ENCODE measurements at regions not wholly inside any gene's neighbourhood (a gene's known extent, or its start where the extent isn't known, plus 50 kb on each side); places are given as distances from the start of the nearest gene placed in this dataset.

DNA sequence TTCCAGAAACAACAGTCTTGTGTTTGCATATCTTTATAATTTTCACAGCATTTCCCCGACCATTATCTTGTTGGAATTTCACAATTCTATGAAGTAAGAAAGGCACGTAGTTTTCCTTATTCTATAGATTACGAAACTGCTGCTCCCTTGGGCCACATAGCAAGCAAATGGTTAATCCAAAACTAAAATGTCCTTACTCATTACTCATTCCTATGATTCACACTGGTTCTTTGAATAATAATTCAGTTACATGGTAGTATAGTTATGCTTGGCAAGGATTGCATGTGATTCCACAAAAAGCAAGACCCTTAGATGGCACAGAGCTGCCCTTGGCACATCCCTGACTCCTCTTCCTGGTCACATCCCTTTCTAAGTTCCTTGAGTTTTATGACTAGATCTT, 51.2 kb downstream of the OR13H1 start:
- TF ChIP-seq, protein P1, sequence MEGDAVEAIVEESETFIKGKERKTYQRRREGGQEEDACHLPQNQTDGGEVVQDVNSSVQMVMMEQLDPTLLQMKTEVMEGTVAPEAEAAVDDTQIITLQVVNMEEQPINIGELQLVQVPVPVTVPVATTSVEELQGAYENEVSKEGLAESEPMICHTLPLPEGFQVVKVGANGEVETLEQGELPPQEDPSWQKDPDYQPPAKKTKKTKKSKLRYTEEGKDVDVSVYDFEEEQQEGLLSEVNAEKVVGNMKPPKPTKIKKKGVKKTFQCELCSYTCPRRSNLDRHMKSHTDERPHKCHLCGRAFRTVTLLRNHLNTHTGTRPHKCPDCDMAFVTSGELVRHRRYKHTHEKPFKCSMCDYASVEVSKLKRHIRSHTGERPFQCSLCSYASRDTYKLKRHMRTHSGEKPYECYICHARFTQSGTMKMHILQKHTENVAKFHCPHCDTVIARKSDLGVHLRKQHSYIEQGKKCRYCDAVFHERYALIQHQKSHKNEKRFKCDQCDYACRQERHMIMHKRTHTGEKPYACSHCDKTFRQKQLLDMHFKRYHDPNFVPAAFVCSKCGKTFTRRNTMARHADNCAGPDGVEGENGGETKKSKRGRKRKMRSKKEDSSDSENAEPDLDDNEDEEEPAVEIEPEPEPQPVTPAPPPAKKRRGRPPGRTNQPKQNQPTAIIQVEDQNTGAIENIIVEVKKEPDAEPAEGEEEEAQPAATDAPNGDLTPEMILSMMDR (conservative IDR thresholded peaks at IDR 0.05), result no peak
- H3K27ac ChIP-seq, result no peak overlapping the region

DNA sequence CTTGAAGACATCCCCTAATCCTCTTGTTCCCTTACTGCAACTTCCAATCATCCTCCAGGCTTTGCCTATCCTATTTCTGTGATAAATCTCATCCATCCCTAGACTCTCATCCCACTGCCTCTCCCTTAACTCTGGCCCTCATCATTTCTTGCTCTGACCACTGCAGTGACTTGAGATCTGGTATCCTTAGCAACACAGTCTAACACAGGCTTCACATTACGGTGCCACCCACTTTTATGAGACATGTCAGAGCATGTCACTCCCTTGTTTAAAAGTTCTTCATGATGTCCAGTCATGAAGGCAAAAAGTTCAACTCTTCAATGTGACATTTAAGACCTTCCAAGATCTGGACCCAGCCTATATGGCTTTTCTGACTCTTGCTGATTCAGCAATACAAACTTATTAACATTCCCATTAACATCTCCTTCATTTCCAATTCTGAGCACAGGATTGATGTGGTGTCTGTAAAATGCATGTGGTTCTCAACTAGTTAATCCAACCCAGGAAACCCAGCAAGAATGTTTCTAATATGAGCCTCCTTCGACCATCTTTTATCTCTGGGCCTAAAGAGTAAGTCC, 64.0 kb downstream of the OR13H1 start:
- H3K27ac ChIP-seq, result no peak overlapping the region
- TF ChIP-seq, protein P1 (conservative IDR thresholded peaks at IDR 0.05), result no peak

DNA sequence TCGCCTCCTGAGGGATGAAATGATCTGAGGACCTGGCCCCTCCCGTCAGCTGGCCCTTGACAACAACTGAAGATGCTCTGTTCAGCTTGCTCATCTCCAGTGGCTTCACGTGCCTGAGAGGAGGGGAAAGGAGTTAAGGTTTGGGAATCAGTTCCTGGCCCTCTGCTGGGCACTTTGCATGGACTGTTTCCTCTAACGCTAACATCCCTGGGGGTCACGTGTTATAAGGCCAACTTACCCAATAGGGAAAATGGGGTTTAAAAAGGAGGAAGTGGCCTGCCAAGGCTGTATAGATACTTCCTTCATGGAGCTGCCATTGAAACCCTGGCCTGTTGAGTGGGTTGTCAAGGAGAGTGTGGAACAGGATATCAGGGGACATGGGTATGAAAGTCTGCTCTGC, 65.6 kb downstream of the OR13H1 start:
- TF ChIP-seq, protein P1 (conservative IDR thresholded peaks at IDR 0.05), result no peak
- H3K27ac ChIP-seq, result no peak overlapping the region

DNA sequence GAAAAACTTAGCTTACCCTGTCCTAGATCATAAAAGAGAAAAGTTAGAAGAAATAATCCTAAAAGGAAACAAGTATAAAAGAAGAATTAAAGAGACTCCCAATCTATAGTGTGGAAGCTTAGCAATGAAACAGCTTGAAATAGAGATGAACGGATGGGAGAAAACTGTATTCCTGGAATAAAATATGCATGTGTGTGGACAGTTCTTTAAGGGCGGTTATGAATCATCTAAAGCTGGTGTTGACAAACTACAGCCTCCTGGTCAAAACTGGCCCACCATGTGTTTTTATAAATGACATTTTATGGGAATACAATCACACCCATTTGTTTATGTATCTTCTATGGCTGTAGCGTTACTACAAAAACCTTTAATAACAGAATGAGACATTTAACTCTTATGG, 69.4 kb downstream of the OR13H1 start:
- TF ChIP-seq, protein P1 (conservative IDR thresholded peaks at IDR 0.05), result no peak
- H3K27ac ChIP-seq, result no peak overlapping the region

DNA sequence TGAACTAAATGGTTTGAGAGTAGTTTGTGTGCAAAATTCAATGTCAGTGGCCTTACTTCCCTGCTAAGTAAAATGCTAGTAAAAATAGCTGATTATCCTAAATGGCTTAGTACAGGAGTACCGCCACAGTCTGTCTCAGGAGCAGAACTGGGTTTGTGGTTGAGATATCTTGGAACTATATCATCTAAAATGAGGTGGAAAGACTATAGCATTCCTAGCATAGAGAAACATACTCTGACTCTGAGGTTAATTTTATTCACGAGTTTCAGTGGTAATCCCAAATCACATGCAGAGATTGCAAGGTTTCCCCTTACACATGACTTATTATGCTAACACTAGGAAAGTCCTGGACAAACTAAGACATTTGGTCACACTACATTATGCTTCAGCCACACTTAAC, 70.4 kb downstream of the OR13H1 start:
- TF ChIP-seq, protein P1 (conservative IDR thresholded peaks at IDR 0.05), result no peak

DNA sequence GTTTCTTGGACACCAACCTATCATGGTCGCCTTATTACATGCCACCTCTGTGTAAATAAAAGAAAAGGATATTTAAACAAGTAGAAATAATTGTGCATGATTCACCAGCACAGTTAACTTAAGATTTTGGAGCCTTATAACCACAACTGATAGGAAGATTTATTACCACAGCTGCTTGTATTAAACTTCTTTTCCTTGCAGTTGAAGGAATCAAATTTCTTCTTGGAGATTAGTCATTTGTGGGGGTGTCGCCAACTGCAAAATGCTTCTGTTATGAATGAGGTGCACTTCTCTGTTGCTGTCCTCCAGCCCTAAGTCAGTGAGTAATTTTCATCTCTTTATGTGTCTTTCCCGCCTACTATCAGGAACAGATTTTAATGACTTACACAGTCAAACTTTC, 73.3 kb downstream of the OR13H1 start:
- no peak overlapping the region for H3K27ac ChIP-seq
- TF ChIP-seq, protein P1 (conservative IDR thresholded peaks at IDR 0.05), result no peak

More for the DNA sequence above, 70.4 kb downstream of the OR13H1 start:
- H3K27ac ChIP-seq, result no peak overlapping the region

DNA sequence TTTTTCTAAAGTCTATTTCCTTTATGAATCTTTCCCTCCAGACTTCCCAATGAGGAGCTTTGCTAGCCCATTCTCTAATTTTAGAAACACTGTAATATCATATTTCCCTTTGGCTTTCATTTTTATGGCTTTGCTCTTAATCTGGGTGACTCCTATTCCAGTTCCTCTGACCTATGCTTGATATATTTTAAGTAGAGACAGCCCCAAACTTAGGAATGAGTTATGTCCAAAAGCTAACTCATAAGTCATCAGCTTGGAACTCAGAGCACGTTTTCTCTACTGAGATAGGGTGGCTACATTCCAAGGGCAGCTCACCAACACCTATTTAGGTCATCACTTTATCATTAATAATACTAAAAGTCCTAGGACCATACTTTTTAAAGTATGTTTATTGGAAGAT, 77.8 kb downstream of the OR13H1 start:
- no peak overlapping the region for H3K27ac ChIP-seq
- TF ChIP-seq, protein P1 (conservative IDR thresholded peaks at IDR 0.05), result no peak

All from VCaP (cell line).